DOHH2 (cell line): ENCODE measurements at regions not wholly inside any gene's neighbourhood (a gene's known extent, or its start where the extent isn't known, plus 50 kb on each side); places are given as distances from the start of the nearest gene placed in this dataset.

Experiments
- H3F3A ChIP-seq: fragments of 200-600 bp; sonication (generic), shearing (Covaris generic); 2 replicates; pipeline ENCODE4 v1.6.0; 2016; ENCODE audit warnings: antibody characterized with exemption, mild to moderate bottlenecking; ENCODE audit not compliant: control insufficient read depth, insufficient read depth
- H3K27ac ChIP-seq: fragments of 200-600 bp; sonication (generic); 2 replicates; pipeline ENCODE4 v1.5.1; 2014; ENCODE audit warnings: low read depth, mild to moderate bottlenecking, low read length, moderate library complexity
- H3K27me3 ChIP-seq: fragments of 200-600 bp; sonication (generic); 2 replicates; pipeline ENCODE4 v1.6.1; 2014; ENCODE audit warnings: mild to moderate bottlenecking, low read length, mixed read lengths; ENCODE audit not compliant: control insufficient read depth
- H3K36me3 ChIP-seq: fragments of 200-600 bp; sonication (generic); 2 replicates; pipeline ENCODE4 v1.6.1; 2014; ENCODE audit warnings: mild to moderate bottlenecking, low read length, moderate library complexity, mixed read lengths; ENCODE audit not compliant: control insufficient read depth
- H3K4me1 ChIP-seq: fragments of 200-600 bp; sonication (generic); 2 replicates; pipeline ENCODE4 v1.6.1; 2014; ENCODE audit warnings: mild to moderate bottlenecking, low read length, mixed read lengths; ENCODE audit not compliant: control insufficient read depth
- H3K4me2 ChIP-seq: fragments of 200-600 bp; sonication (generic); 2 replicates; pipeline ENCODE4 v1.6.0; 2014; ENCODE audit warnings: mild to moderate bottlenecking, low read length, moderate library complexity
- H3K4me3 ChIP-seq: fragments of 200-600 bp; sonication (generic); 2 replicates; pipeline ENCODE4 v1.5.1; 2014; ENCODE audit warnings: mild to moderate bottlenecking, low read length, mixed read lengths
- H3K79me2 ChIP-seq: fragments of 200-600 bp; sonication (generic); 2 replicates; pipeline ENCODE4 v1.6.1; 2014; ENCODE audit warnings: mild to moderate bottlenecking, low read length, mixed read lengths; ENCODE audit not compliant: control insufficient read depth
- H3K9me2 ChIP-seq: fragments of 200-600 bp; sonication (generic); replicated peaks from 2 replicates; pipeline ENCODE4 v1.6.1; 2014; ENCODE audit warnings: mild to moderate bottlenecking, low read length, mixed read lengths; ENCODE audit not compliant: control insufficient read depth
- H3K9me3 ChIP-seq: fragments of 200-600 bp; sonication (generic); 2 replicates; pipeline ENCODE4 v1.6.1; 2014; ENCODE audit warnings: antibody characterized with exemption, low read length, mixed read lengths; ENCODE audit not compliant: control insufficient read depth, insufficient read depth
- H4K20me1 ChIP-seq: fragments of 200-600 bp; sonication (generic); 2 replicates; pipeline ENCODE4 v1.6.0; 2014; ENCODE audit warnings: low read depth, mild to moderate bottlenecking, antibody characterized with exemption, low read length, moderate library complexity; ENCODE audit not compliant: control insufficient read depth, insufficient read depth
- CTCF ChIP-seq: fragments of 200-600 bp; sonication (generic); IDR thresholded peaks from one replicate; pipeline ENCODE4 v1.5.1; 2014; ENCODE audit warnings: antibody characterized with exemption, mild to moderate bottlenecking, low read depth, low read length; ENCODE audit not compliant: poor library complexity, severe bottlenecking
- EZH2phosphoT487 ChIP-seq: fragments of 200-600 bp; sonication (generic); IDR thresholded peaks from 2 replicates; pipeline ENCODE4 v1.6.1; 2017; ENCODE audit warnings: borderline replicate concordance, mild to moderate bottlenecking, antibody characterized with exemption, low read length, moderate library complexity, mixed read lengths

- H3K9me3 ChIP-seq, result no peaks in the 10 kb centered on the region
- peaks cover 11% of the 10 kb centered on the region for H3K27me3 ChIP-seq
- H3K27ac ChIP-seq, result no peak overlapping the region
- no peaks in the 10 kb centered on the region for H4K20me1 ChIP-seq
- TF ChIP-seq CTCF (no peak), EZH2phosphoT487 (no peak)
- H3K79me2 ChIP-seq, result no peaks in the 10 kb centered on the region
- no peaks in the 10 kb centered on the region for H3K36me3 ChIP-seq
- no peaks in the 10 kb centered on the region for H3K9me2 ChIP-seq
- H3F3A ChIP-seq, result no peaks in the 10 kb centered on the region
- peaks cover 5% of the 10 kb centered on the region for H3K4me1 ChIP-seq
- no peak overlapping the region for H3K4me3 ChIP-seq
- H3K4me2 ChIP-seq, result no peak overlapping the region
These were observed 85.5 kb downstream of the RMI2 start for GRCh38 chr16:11430601-11431317.

GRCh38 chr16:11431915-11432465 lies 86.7 kb downstream of the RMI2 start:
- Histone ChIP-seq H3F3A (no peaks in the 10 kb centered on the region), H3K4me3 (no peak overlapping the region), H3K79me2 (no peaks in the 10 kb centered on the region), H3K4me1 (peaks cover 5% of the 10 kb centered on the region), H4K20me1 (no peaks in the 10 kb centered on the region), H3K9me2 (no peaks in the 10 kb centered on the region), H3K4me2 (no peak overlapping the region), H3K27ac (no peak overlapping the region), H3K36me3 (no peaks in the 10 kb centered on the region), H3K27me3 (peaks cover 14% of the 10 kb centered on the region), H3K9me3 (no peaks in the 10 kb centered on the region)
- TF ChIP-seq CTCF (no peak), EZH2phosphoT487 (no peak)

- no peaks in the 10 kb centered on the region for H4K20me1 ChIP-seq
- no peaks in the 10 kb centered on the region for H3F3A ChIP-seq
- H3K27ac ChIP-seq, result no peak overlapping the region
- H3K36me3 ChIP-seq, result no peaks in the 10 kb centered on the region
- no peaks in the 10 kb centered on the region for H3K9me3 ChIP-seq
- H3K4me2 ChIP-seq, result no peak overlapping the region
- H3K79me2 ChIP-seq, result no peaks in the 10 kb centered on the region
- TF ChIP-seq EZH2phosphoT487 (no peak), CTCF (no peak)
- H3K9me2 ChIP-seq, result no peaks in the 10 kb centered on the region
- H3K4me3 ChIP-seq, result no peak overlapping the region
- peaks cover 16% of the 10 kb centered on the region for H3K27me3 ChIP-seq
- H3K4me1 ChIP-seq, result no peaks in the 10 kb centered on the region
These were observed 87.7 kb downstream of the RMI2 start for GRCh38 chr16:11432856-11433395.
